Fibroblast of pulmonary artery (primary cell): ENCODE measurements at regions not wholly inside any gene's neighbourhood (a gene's known extent, or its start where the extent isn't known, plus 50 kb on each side); places are given as distances from the start of the nearest gene placed in this dataset.

Experiments used
- DNase-seq: peaks from one replicate; pipeline ENCODE4 v3.0.0-alpha.2; 2010; ENCODE audit warnings: low read depth
- H3K4me3 ChIP-seq: replicated peaks from 2 replicates; pipeline ENCODE4 v1.5.1; 2011; ENCODE audit warnings: low read depth, mild to moderate bottlenecking, control low read depth, low read length, moderate library complexity
- TF ChIP-seq, protein P1 (sequence below): IDR thresholded peaks from 2 replicates; pipeline ENCODE4 v1.5.1; 2011; ENCODE audit warnings: mild to moderate bottlenecking, control low read depth, low read length, inconsistent platforms; ENCODE audit errors: missing control alignments

DNA sequence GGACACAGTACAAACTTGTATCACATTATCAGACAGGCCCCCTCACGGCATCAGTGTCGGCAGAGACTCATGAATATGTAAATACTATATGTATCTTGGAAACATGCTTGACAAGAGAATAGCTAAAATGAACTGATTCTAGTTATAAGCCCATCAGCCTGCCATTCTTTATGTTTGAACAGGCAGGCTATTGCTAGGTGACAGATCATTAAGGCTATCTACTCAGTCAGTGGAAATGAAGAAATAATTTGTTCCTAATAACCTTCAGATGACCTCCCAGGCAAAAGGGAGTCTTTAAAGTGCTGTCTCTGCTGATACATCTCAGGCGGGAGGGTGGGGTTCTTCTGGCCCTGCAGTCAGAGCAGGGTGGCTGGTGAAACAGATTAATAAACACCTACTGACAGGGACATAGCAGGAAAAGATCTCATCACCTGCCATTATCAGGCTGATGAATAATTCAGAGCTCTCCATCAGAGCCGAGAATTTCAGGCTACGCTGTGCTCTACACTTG lies 394.2 kb downstream of the RASEF start:
- DNase-seq, result no peak
- TF ChIP-seq, protein P1, sequence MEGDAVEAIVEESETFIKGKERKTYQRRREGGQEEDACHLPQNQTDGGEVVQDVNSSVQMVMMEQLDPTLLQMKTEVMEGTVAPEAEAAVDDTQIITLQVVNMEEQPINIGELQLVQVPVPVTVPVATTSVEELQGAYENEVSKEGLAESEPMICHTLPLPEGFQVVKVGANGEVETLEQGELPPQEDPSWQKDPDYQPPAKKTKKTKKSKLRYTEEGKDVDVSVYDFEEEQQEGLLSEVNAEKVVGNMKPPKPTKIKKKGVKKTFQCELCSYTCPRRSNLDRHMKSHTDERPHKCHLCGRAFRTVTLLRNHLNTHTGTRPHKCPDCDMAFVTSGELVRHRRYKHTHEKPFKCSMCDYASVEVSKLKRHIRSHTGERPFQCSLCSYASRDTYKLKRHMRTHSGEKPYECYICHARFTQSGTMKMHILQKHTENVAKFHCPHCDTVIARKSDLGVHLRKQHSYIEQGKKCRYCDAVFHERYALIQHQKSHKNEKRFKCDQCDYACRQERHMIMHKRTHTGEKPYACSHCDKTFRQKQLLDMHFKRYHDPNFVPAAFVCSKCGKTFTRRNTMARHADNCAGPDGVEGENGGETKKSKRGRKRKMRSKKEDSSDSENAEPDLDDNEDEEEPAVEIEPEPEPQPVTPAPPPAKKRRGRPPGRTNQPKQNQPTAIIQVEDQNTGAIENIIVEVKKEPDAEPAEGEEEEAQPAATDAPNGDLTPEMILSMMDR, result no peak
- H3K4me3 ChIP-seq, result no peak overlapping the region

DNA sequence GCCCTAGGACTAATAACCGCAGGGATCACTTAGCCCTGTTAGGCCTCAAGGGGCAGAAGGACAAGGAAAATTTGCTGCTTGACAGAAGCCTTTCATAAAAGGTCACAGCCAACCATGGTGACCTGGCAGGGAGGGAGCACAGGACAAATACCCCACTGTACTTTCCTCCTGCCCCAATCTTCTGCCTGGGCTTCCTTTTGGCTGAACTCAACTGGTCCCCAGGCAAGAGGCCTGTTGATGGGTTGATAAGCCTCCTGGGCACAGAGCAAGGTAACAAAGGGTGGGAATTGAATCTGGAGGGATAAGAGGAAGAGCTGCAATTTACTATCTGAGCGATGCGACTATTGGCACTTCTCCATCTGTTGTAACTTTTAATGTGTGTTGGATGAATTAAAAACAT lies 392.9 kb downstream of the RASEF start:
- TF ChIP-seq, protein P1, result no peak
- no peak for DNase-seq
- no peak overlapping the region for H3K4me3 ChIP-seq

DNA sequence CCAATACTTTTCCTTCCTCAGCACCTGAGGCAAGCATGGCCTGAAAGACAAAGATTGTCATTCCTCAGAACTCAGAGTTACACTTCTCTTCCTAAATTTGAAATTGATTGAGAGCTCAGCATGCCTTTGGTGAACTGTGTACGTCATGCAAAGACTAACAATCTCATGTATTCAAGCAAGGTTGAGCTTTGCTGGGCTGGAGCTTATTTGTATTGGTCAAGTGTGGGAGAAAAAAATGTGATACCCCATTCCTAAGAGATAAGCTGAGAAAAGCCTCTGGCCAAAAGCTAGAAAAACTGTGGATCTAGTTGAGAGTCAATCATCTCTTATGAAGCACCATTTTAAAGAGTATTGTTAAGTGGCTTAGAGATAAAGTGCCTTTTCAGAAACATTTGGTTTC lies 392.2 kb downstream of the RASEF start:
- H3K4me3 ChIP-seq, result no peak overlapping the region
- DNase-seq, result no peak
- TF ChIP-seq, protein P1, result no peak

DNA sequence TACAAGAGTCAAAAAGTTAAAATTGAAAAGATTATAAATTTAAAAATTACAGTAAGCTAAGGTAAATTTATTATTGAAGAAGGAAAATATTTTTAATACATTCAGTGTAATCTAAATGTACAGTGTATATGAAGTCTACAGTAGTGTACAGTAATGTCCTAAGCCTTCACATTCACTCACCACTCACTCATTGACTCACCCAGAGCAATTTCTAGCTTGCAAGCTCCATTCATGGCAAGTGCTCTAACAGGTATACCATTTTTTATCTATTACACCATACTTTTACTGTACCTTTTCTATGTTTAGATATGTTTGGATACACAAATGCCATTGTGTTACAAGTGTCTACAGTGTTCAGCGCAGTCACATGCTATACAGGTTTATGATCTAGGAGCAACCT lies 389.7 kb downstream of the RASEF start:
- DNase-seq, result no peak
- H3K4me3 ChIP-seq, result no peak overlapping the region
- TF ChIP-seq, protein P1, result no peak

DNA sequence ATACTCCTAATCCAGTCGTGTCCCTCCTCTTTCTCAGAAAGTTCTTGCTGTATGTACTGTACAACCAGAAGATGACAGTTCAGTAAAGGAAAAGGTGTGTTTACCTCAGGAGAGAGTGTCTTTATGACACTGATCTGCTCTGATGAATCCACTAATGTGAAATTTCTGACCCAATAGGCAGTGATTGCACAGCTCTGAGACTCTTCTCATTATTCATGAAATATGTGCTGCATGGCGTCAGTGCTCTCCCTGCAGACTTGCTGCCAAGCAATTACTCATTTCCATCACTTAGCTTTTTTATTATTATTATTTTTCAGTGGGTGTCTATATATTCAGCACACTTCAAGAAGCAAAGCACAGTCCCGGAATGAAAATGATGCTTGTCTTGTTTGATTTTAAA lies 389.0 kb downstream of the RASEF start:
- DNase-seq, result no peak
- no peak overlapping the region for H3K4me3 ChIP-seq
- TF ChIP-seq, protein P1, result no peak

DNA sequence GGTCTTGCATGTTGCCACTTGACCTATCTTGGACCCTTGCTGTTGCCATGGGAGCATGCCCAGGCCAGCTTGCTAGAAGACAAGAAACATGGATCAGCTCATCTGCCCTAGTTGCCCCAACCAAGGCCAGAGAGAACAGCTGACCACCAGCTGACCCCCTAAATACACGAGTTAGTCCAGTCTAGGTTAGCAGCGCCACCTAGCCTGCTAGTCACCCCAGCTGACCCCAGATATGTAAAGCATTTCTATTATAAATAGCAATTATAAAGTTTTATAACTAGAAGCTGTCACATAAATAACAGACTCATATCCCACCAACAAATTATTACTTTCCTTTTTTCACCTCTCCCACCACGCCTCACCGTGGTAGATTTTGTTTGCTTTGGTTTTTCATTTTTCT lies 387.8 kb downstream of the RASEF start:
- TF ChIP-seq, protein P1, result no peak
- DNase-seq, result no peak
- H3K4me3 ChIP-seq, result no peak overlapping the region

DNA sequence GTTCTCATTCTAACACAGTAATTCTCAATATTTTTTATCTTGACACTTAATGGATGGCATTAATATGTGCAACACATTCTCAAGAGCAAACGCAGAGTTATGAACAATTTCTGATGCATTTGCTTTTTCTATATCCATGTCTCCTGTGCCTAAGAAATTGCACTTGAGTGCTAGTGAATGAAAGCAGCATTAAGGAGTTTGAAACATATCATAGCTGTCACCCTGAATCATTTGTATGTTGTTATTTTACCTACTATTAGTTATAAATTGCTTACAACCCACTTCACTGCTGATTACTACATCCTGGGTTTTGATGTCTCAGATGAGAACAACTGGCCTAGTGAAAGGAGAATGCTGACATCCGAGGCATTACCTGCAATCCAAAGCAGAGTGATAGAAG lies 387.3 kb downstream of the RASEF start:
- no peak overlapping the region for H3K4me3 ChIP-seq
- no peak for DNase-seq
- TF ChIP-seq, protein P1, result no peak
